Mammary epithelial cell (primary cell): ENCODE measurements at regions not wholly inside any gene's neighbourhood (a gene's known extent, or its start where the extent isn't known, plus 50 kb on each side); places are given as distances from the start of the nearest gene placed in this dataset.

ENCODE experiments used
- EZH2 ChIP-seq: IDR thresholded peaks from 2 replicates; pipeline ENCODE4 v1.6.1; 2012; ENCODE audit warnings: low read length, inconsistent platforms, borderline replicate concordance
- TF ChIP-seq, protein P1 (sequence below), 2 donors: IDR thresholded peaks in 1 of 2; conservative IDR thresholded peaks in 1 of 2; 2 replicates each; pipeline ENCODE4 v1.5.1; 2011 to 2012; ENCODE audit warnings: inconsistent platforms in 2 of 2, low read length in 2 of 2, mild to moderate bottlenecking in 2 of 2, control low read depth in 1 of 2, low read depth in 1 of 2; ENCODE audit not compliant: insufficient read depth in 1 of 2; ENCODE audit errors: extremely low read depth in 1 of 2

GRCh38 chr4:42341518-42342026, 55.7 kb upstream of the SHISA3 start:
- TF ChIP-seq, protein P1, sequence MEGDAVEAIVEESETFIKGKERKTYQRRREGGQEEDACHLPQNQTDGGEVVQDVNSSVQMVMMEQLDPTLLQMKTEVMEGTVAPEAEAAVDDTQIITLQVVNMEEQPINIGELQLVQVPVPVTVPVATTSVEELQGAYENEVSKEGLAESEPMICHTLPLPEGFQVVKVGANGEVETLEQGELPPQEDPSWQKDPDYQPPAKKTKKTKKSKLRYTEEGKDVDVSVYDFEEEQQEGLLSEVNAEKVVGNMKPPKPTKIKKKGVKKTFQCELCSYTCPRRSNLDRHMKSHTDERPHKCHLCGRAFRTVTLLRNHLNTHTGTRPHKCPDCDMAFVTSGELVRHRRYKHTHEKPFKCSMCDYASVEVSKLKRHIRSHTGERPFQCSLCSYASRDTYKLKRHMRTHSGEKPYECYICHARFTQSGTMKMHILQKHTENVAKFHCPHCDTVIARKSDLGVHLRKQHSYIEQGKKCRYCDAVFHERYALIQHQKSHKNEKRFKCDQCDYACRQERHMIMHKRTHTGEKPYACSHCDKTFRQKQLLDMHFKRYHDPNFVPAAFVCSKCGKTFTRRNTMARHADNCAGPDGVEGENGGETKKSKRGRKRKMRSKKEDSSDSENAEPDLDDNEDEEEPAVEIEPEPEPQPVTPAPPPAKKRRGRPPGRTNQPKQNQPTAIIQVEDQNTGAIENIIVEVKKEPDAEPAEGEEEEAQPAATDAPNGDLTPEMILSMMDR (conservative IDR thresholded peaks at IDR 0.05 in 1 of 2, IDR thresholded peaks at IDR 0.05 in 1 of 2; ENCODE audit: extremely low read depth in 1 of 2, insufficient read depth in 1 of 2, low read depth in 1 of 2, low read length in 2 of 2) = no peak
- TF ChIP-seq EZH2 = no peak
